RWPE2 (cell line): ENCODE measurements at regions not wholly inside any gene's neighbourhood (a gene's known extent, or its start where the extent isn't known, plus 50 kb on each side); places are given as distances from the start of the nearest gene placed in this dataset.
"Not testable (repeated sequence)": the region's sequence is repeated elsewhere in the genome, so short reads cannot be mapped to it uniquely, and the experiment has no call there.

ENCODE experiments used
- ATAC-seq: fragments of 200-7000 bp; cut with Tn5 transposase; 3 replicates; pipeline ENCODE4 v1.9.1; 2021; ENCODE audit warnings: low read depth
- DNase-seq: peaks from one replicate; pipeline ENCODE4 v3.0.0-alpha.2; 2020; ENCODE audit warnings: low spot score
- H3K27ac ChIP-seq: fragments of 450-650 bp; 2 replicates; pipeline ENCODE4 v1.5.1; 2017; ENCODE audit warnings: mild to moderate bottlenecking; ENCODE audit not compliant: poor library complexity, severe bottlenecking
- H3K27me3 ChIP-seq: fragments of 250-450 bp; sonication (Bioruptor Pico); 2 replicates; pipeline ENCODE4 v1.5.1; 2021; ENCODE audit warnings: mild to moderate bottlenecking, moderate library complexity; ENCODE audit not compliant: insufficient read depth, poor library complexity, severe bottlenecking
- H3K36me3 ChIP-seq: fragments of 250-450 bp; sonication (Bioruptor Pico); 2 replicates; pipeline ENCODE4 v1.5.1; 2020; ENCODE audit warnings: low read depth, mild to moderate bottlenecking, moderate library complexity
- H3K4me1 ChIP-seq: fragments of 250-450 bp; sonication (Bioruptor Pico); 2 replicates; pipeline ENCODE4 v1.5.1; 2021; ENCODE audit warnings: mild to moderate bottlenecking, moderate library complexity; ENCODE audit not compliant: insufficient read depth, poor library complexity, severe bottlenecking
- H3K4me3 ChIP-seq: fragments of 250-450 bp; sonication (Bioruptor Pico); 2 replicates; pipeline ENCODE4 v1.5.1; 2021; ENCODE audit warnings: mild to moderate bottlenecking, moderate library complexity; ENCODE audit not compliant: severe bottlenecking
- H3K9me3 ChIP-seq: fragments of 250-450 bp; sonication (Bioruptor Pico); 2 replicates; pipeline ENCODE4 v1.5.1; 2021; ENCODE audit warnings: mild to moderate bottlenecking, moderate library complexity; ENCODE audit not compliant: severe bottlenecking
- TF ChIP-seq, protein P1 (sequence below): fragments of 450-650 bp; IDR thresholded peaks from one replicate; pipeline ENCODE4 v1.5.1; 2017; ENCODE audit warnings: mild to moderate bottlenecking, moderate library complexity; ENCODE audit not compliant: poor library complexity, severe bottlenecking

DNA sequence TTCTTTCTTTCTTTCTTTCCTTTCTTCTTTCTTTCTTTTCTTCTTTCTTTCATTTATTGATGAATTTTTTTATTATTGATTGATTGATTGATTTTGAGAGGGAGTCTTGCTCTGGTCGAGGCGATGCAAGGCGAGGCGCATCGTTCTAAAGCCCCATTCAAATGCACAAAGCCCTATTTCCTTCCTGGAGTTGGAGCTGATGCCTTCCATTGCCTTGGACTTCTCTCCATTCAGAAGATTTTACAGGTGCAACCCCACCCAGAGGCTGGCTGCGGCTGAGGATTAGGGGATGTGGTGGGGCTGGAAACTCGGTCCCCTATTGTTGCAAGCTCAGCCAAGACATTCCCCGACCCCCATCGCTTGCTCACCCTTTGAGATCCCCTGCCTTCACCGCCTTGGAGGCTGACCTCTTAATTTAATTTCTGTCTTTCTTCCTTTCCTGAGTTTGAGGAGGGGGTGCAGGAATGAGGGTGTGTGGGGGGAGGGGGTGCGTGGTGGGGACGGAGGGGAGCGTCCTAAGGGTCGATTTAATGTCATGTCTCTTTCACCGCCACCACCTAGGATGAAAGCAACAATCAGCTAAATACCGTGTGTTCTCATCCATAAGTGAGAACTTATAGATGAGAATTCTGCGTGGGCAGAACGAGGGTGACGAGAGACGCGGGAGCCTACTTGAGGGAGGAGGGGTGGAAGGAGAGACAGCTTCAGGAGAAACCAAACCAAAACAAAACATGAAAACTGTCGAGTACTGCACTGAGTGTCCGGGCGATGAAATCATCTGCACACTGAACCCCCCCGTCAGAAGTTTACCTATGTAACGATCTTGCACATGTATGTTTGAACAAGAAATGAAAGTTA is 3913.9 kb upstream of the OR11H1 start:
- TF ChIP-seq, protein P1, sequence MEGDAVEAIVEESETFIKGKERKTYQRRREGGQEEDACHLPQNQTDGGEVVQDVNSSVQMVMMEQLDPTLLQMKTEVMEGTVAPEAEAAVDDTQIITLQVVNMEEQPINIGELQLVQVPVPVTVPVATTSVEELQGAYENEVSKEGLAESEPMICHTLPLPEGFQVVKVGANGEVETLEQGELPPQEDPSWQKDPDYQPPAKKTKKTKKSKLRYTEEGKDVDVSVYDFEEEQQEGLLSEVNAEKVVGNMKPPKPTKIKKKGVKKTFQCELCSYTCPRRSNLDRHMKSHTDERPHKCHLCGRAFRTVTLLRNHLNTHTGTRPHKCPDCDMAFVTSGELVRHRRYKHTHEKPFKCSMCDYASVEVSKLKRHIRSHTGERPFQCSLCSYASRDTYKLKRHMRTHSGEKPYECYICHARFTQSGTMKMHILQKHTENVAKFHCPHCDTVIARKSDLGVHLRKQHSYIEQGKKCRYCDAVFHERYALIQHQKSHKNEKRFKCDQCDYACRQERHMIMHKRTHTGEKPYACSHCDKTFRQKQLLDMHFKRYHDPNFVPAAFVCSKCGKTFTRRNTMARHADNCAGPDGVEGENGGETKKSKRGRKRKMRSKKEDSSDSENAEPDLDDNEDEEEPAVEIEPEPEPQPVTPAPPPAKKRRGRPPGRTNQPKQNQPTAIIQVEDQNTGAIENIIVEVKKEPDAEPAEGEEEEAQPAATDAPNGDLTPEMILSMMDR, result no peak
- H3K9me3 ChIP-seq, result peaks cover 10% of the 10 kb centered on the region

DNA sequence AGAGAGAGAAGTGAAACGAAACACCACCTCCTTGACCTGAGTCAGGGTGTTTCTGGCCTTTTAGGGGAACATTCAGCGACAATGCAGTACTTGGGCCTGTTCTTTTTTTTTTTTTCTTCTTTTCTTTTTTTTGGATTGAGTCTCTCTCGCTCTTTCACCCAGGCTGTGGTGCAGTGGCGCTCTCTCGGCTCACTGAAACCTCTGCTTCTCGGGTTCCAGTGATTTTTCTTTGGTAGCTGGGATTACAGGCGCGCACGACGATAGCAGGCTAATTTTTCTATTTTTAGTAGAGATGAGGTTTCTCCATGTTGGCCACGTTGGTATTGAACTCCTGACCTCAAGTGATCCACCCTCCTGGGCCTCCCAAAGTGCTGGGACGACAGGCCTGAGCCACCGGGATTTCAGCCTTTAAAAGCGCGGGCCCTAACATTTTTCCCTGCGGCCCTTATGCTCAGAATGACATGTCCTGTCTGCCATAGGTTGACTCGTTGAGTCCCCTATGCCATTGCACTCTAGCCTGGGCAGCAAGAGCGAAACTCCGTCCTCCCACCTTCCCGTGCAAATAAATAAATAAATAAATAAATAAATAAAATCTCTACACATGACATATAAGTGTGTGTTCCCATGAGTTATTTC is 3913.1 kb upstream of the OR11H1 start:
- not testable (repeated sequence) for H3K27me3 ChIP-seq, H3K4me3 ChIP-seq, H3K36me3 ChIP-seq, H3K27ac ChIP-seq, H3K9me3 ChIP-seq, ATAC-seq, H3K4me1 ChIP-seq
- peak; percentile 19 for DNase-seq

More for the DNA sequence above, 3913.9 kb upstream of the OR11H1 start:
- Histone ChIP-seq H3K36me3 (no peaks in the 10 kb centered on the region), H3K27ac (no peak overlapping the region), H3K4me3 (no peak overlapping the region), H3K4me1 (no peaks in the 10 kb centered on the region), H3K27me3 (no peaks in the 10 kb centered on the region)
- DNase-seq (peak; percentile 31), ATAC-seq (no peak)

DNA sequence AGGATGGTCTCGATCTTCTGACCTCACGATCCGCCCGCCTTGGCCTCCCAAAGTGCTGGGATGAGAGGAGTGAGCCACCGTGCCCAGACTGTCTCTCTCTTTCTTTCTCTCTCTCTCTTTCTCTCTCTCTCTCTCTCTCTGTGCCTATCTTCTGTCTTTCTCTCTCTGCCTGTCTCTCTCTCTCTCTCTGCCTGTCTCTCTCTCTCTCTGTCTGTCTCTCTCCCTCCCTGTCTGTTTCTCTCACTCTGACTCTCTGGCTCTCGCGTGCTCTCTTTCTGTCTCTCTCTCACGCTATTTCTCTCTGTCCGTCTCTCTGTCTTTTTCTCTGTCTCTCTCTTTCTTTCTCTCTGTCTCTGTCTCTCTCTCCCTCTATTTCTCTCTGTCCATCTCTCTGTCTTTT is 3911.2 kb upstream of the OR11H1 start:
- Histone ChIP-seq H3K27me3 (no peaks in the 10 kb centered on the region), H3K9me3 (no peaks in the 10 kb centered on the region), H3K4me3 (no peak overlapping the region), H3K36me3 (no peaks in the 10 kb centered on the region), H3K4me1 (no peaks in the 10 kb centered on the region), H3K27ac (no peak overlapping the region)
- TF ChIP-seq, protein P1, result no peak
- DNase-seq (no peak), ATAC-seq (no peak)

DNA sequence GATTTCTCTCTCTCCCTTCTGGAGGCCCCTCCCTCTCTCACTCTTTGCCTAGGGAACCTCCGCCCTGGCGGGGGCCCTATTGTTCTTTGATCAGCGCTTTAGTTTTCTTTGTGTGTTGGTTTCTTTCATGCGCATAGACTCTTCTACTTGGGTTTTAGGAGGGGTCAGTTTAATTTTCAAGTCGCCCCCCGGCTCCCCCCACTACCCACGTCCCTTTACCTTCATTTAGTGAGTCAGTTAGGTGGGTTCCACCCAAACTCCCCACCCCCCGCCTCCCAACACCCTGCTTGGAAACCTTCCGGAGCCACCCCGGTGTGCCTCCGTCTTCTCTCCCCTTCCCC is 3909.7 kb upstream of the OR11H1 start:
- not testable (repeated sequence) for DNase-seq, H3K4me1 ChIP-seq, ATAC-seq, H3K27ac ChIP-seq, H3K36me3 ChIP-seq, H3K9me3 ChIP-seq, H3K27me3 ChIP-seq, H3K4me3 ChIP-seq

DNA sequence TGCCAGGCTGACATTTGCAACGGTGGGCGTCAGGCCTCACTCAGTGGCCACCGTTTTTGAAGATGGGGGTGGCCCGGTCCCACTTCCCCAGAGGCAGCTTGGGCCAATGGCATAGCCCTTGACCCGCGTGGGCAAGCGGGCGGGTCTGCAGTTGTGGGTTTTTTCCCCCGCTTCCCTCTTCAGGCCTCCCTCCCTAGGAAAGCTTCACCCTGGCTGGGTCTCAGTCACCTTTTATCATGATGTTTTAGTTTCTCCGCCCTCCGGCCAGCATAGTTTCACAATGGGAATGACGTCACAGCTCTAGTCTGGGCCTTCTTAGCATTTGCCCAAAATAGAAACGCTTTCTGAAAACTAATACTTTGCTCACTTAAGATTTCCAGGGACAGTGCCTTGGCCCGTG is 3909.3 kb upstream of the OR11H1 start:
- H3K27me3 ChIP-seq, H3K27ac ChIP-seq, H3K4me3 ChIP-seq, ATAC-seq, H3K36me3 ChIP-seq, H3K9me3 ChIP-seq, H3K4me1 ChIP-seq: not testable (repeated sequence)
- DNase-seq, result peak; percentile 23

DNA sequence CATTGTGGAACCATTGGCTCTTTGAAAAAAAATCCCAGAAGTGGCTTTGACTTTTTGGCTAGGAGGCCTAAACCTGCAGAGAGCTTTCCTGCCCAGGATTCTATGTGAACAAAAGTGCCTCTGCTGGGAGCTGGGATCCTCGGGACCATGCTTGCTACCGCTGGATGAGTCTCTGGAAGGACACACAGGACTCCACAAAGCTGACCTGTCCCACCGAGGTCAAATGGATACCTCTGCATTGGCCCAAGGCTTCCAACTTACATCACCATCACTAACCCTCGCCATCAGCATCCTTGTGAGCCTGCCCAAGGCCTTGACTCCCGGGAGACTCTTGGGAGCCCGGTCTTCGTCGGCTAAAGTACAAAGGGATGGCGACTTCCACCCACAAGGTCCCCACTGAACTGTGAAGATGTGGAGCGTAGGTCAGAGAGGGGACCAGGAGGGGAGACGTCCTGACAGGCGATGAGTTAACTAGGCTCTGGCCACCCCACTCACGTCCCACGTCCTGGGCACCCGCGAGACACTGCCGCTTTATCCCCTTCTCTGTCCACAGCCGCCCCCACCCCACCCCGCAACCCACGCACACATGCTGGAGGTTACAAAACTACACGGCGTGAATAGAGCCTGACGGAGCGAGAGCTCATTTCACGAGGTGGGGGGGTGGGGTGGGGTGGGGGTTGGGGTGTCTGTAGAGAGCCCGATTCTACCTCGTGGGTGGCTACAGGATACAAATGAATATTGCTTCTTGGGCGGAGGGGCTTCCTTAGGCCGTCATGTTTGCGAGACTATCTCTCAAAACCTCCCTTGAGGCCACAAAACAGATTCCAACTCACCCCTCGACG is 3906.8 kb upstream of the OR11H1 start:
- H3K9me3 ChIP-seq, result not testable (repeated sequence)
- peak; percentile 50 for DNase-seq

DNA sequence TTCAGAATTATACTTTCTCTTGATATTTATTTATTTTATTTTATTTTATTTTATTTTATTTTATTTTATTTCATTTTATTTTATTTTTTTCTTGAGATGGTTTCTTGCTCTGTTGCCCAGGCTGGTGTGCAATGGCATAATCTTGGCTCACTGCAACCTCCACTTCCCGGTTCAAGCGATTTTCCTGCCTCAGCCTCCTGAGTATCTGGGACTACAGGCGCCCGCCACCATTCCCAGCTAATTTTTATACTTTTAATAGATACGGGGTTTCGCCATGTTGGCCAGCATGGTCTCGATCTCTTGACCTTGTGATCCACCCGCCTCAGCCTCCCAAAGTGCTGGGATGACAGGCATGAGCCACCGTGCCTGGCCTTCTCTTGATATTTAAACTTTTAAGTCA is 3905.2 kb upstream of the OR11H1 start:
- not testable (repeated sequence) for H3K36me3 ChIP-seq, H3K4me1 ChIP-seq, ATAC-seq, H3K4me3 ChIP-seq, H3K27me3 ChIP-seq, H3K27ac ChIP-seq, DNase-seq
- peaks cover 11% of the 10 kb centered on the region for H3K9me3 ChIP-seq

More for the DNA sequence above, 3906.8 kb upstream of the OR11H1 start:
- not testable (repeated sequence) for H3K27ac ChIP-seq, H3K27me3 ChIP-seq, ATAC-seq, H3K4me3 ChIP-seq, H3K36me3 ChIP-seq, H3K4me1 ChIP-seq

DNA sequence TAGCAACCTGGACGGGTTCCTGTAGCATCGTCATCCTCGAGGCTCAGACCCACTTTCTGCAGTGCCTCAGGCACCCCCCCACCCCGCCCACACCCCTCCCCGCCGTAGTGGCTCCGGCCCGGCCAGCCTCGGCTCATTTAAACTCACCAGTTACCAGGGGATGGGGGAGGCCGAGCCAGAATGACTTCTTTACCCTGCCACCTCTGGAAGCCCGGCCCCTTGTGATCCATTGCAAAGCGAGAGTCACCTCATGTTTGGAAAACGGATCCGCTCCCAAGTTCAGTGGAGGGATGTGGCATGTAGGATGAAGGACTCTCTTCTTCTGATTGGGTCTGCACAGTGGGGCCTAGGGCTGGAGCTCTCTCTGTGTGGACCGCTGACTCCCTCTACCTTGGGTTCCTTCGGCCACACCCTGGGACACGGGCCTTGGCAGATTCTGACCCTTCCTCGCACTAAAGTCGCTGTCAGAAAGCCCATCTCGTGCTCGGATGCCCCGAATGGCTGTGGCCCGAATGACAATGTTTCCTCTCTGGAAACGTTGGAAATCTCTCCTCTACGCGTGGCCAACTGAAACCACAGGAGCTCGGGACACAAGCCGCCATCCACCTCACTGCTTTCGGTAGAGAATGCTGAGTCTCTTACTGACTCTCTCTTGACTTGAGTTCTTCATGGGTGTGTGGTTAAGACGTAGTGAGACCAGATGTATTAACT is 3902.1 kb upstream of the OR11H1 start:
- not testable (repeated sequence) for H3K4me1 ChIP-seq, H3K36me3 ChIP-seq, ATAC-seq, H3K27me3 ChIP-seq, H3K27ac ChIP-seq, H3K4me3 ChIP-seq
- peaks cover 24% of the 10 kb centered on the region for H3K9me3 ChIP-seq
- peak; percentile 36 for DNase-seq
